Loucy (cell line): ENCODE measurements at regions not wholly inside any gene's neighbourhood (a gene's known extent, or its start where the extent isn't known, plus 50 kb on each side); places are given as distances from the start of the nearest gene placed in this dataset.

ENCODE experiments used
- CTCF ChIP-seq: fragments of 200-600 bp; sonication (generic); conservative IDR thresholded peaks from 2 replicates; pipeline ENCODE4 v1.5.1; 2014; ENCODE audit warnings: mild to moderate bottlenecking, antibody characterized with exemption, low read length
- EZH2phosphoT487 ChIP-seq: fragments of 200-600 bp; IDR thresholded peaks from 2 replicates; pipeline ENCODE4 v1.6.1; 2018; ENCODE audit warnings: antibody characterized with exemption, mild to moderate bottlenecking, moderate library complexity, borderline replicate concordance

DNA sequence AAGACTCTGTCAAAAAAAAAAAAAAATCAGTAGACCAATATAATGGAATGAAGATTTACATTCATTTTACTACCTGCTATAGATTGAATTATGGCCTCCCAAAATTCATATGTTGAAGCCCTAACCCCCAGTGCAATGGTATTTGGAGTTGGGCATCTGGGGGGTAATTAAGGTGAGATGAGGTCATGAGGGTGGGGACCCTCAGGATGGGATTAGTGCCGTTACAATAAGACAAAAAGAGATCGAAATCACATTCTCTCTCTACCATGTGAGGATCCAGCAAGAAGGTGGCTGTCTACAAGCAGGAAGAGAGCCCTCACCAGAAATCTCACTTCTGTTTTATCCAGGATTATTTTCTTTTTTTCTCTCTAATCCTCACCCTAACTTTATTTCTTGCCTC, 100.6 kb upstream of the LOC128125822 start:
- TF ChIP-seq CTCF (no peak), EZH2phosphoT487 (no peak)
